HG02938 (cell line): ENCODE measurements at regions not wholly inside any gene's neighbourhood (a gene's known extent, or its start where the extent isn't known, plus 50 kb on each side); places are given as distances from the start of the nearest gene placed in this dataset.

ENCODE experiments used
- ATAC-seq: cut with Tn5 transposase; IDR thresholded peaks from one replicate; pipeline ENCODE4 v1.9.1; 2021; ENCODE audit warnings: mild to moderate bottlenecking, moderate library complexity; ENCODE audit not compliant: unreplicated experiment

- no peak for ATAC-seq
Measured at GRCh38 chr11:10622108-10622507, 53.6 kb upstream of the LYVE1 start.

GRCh38 chr11:10619131-10619680 is 50.7 kb upstream of the LYVE1 start:
- no peak for ATAC-seq

GRCh38 chr11:10618490-10618889 is 50.0 kb upstream of the LYVE1 start:
- no peak for ATAC-seq
